H9 (cell line): ENCODE measurements at regions not wholly inside any gene's neighbourhood (a gene's known extent, or its start where the extent isn't known, plus 50 kb on each side); places are given as distances from the start of the nearest gene placed in this dataset.

Experiments used
- DNase-seq: peaks from one replicate; pipeline ENCODE4 v3.0.0-alpha.2; 2017
- H2AFZ ChIP-seq: one replicate; pipeline ENCODE4 v1.6.1; 2013; ENCODE audit warnings: mild to moderate bottlenecking, low read length, control low read depth, moderate library complexity
- H2AK5ac ChIP-seq: 2 replicates; pipeline ENCODE4 v1.6.1; 2013; ENCODE audit warnings: low read length, control low read depth, mixed read lengths; ENCODE audit not compliant: insufficient read length
- H2BK120ac ChIP-seq: one replicate; pipeline ENCODE4 v1.6.1; 2013; ENCODE audit warnings: low read depth, mild to moderate bottlenecking, low read length, control low read depth, inconsistent platforms; ENCODE audit not compliant: poor library complexity, severe bottlenecking
- H2BK12ac ChIP-seq: 2 replicates; pipeline ENCODE4 v1.6.1; 2013; ENCODE audit warnings: low read length, control low read depth, mixed read lengths, low read depth; ENCODE audit not compliant: insufficient read length
- H2BK15ac ChIP-seq: 2 replicates; pipeline ENCODE4 v1.6.1; 2013; ENCODE audit warnings: low read depth, low read length, control low read depth
- H2BK20ac ChIP-seq: one replicate; pipeline ENCODE4 v1.6.1; 2013; ENCODE audit warnings: low read depth, mild to moderate bottlenecking, low read length, control low read depth, inconsistent platforms; ENCODE audit not compliant: poor library complexity, severe bottlenecking
- H2BK5ac ChIP-seq: 2 replicates; pipeline ENCODE4 v1.6.1; 2013; ENCODE audit warnings: low read length, control low read depth, mixed read lengths; ENCODE audit not compliant: insufficient read length
- H3K14ac ChIP-seq: 2 replicates; pipeline ENCODE4 v1.6.1; 2013; ENCODE audit warnings: low read length, control low read depth; ENCODE audit not compliant: insufficient read depth
- H3K18ac ChIP-seq: 2 replicates; pipeline ENCODE4 v1.6.1; 2013; ENCODE audit warnings: low read depth, mild to moderate bottlenecking, mixed read lengths, low read length, control low read depth; ENCODE audit not compliant: insufficient read length
- H3K23ac ChIP-seq: 2 replicates; pipeline ENCODE4 v1.6.1; 2013; ENCODE audit warnings: low read length, control low read depth, mixed read lengths, low read depth; ENCODE audit not compliant: insufficient read length
- H3K23me2 ChIP-seq: 2 replicates; pipeline ENCODE4 v1.6.1; 2013; ENCODE audit warnings: low read depth, mild to moderate bottlenecking, mixed read lengths, low read length, control low read depth; ENCODE audit not compliant: insufficient read length, poor library complexity, severe bottlenecking
- H3K27ac ChIP-seq: 2 replicates; pipeline ENCODE4 v1.5.1; 2013; ENCODE audit warnings: low read length, control low read depth, mixed read lengths, low read depth; ENCODE audit not compliant: insufficient read length
- H3K27me3 ChIP-seq: 2 replicates; pipeline ENCODE4 v1.6.1; 2013; ENCODE audit warnings: low read length, control low read depth, inconsistent platforms; ENCODE audit not compliant: insufficient read depth
- H3K4ac ChIP-seq: 2 replicates; pipeline ENCODE4 v1.6.1; 2013; ENCODE audit warnings: low read depth, mild to moderate bottlenecking, control low read depth, inconsistent platforms, low read length, moderate library complexity
- H3K4me1 ChIP-seq: 2 replicates; pipeline ENCODE4 v1.6.1; 2013; ENCODE audit warnings: low read length, control low read depth, inconsistent platforms; ENCODE audit not compliant: insufficient read depth
- H3K4me2 ChIP-seq: 2 replicates; pipeline ENCODE4 v1.6.1; 2013; ENCODE audit warnings: low read length, control low read depth, mixed read lengths; ENCODE audit not compliant: insufficient read length, insufficient read depth
- H3K56ac ChIP-seq: 2 replicates; pipeline ENCODE4 v1.6.1; 2013; ENCODE audit warnings: low read depth, mild to moderate bottlenecking, mixed read lengths, low read length, control low read depth; ENCODE audit not compliant: insufficient read length
- H3K79me1 ChIP-seq: 2 replicates; pipeline ENCODE4 v1.6.1; 2013; ENCODE audit warnings: low read depth, mild to moderate bottlenecking, moderate library complexity, low read length, control low read depth, inconsistent platforms; ENCODE audit not compliant: insufficient read depth, poor library complexity, severe bottlenecking
- H3K79me2 ChIP-seq: 2 replicates; pipeline ENCODE4 v1.6.1; 2013; ENCODE audit warnings: low read length, control low read depth, inconsistent platforms; ENCODE audit not compliant: insufficient read depth
- H3K9ac ChIP-seq: 2 replicates; pipeline ENCODE4 v1.6.1; 2013; ENCODE audit warnings: low read length, control low read depth, mixed read lengths; ENCODE audit not compliant: insufficient read length; ENCODE audit errors: extremely low read depth
- H3K9me3 ChIP-seq: one replicate; pipeline ENCODE4 v1.6.1; 2013; ENCODE audit warnings: low read depth, low read length, inconsistent platforms; ENCODE audit not compliant: control insufficient read depth
- H3T11ph ChIP-seq: one replicate; pipeline ENCODE4 v1.6.1; 2013; ENCODE audit warnings: mild to moderate bottlenecking, low read length, control low read depth, inconsistent platforms
- H4K20me1 ChIP-seq: one replicate; pipeline ENCODE4 v1.6.1; 2013; ENCODE audit not compliant: control insufficient read depth, insufficient read length, insufficient read depth
- H4K5ac ChIP-seq: 2 replicates; pipeline ENCODE4 v1.6.1; 2013; ENCODE audit warnings: low read depth, mild to moderate bottlenecking, mixed read lengths, low read length, control low read depth; ENCODE audit not compliant: insufficient read length
- H4K8ac ChIP-seq: replicated peaks from 2 replicates; pipeline ENCODE4 v1.6.1; 2013; ENCODE audit warnings: low read length, control low read depth, mixed read lengths, low read depth; ENCODE audit not compliant: insufficient read length
- H4K91ac ChIP-seq: 2 replicates; pipeline ENCODE4 v1.6.1; 2013; ENCODE audit warnings: low read depth, mild to moderate bottlenecking, moderate library complexity, mixed read lengths, low read length, control low read depth; ENCODE audit not compliant: insufficient read length
- H3K27ac Mint-ChIP-seq, 3 experiments: 2 replicates in 2 of 3; 3 replicates in 1 of 3; pipeline ENCODE4 v1.8.0; 2020 to 2021; ENCODE audit warnings: mixed read lengths in 3 of 3, mild to moderate bottlenecking in 1 of 3, moderate library complexity in 1 of 3
- H3K27me3 Mint-ChIP-seq: 2 replicates; pipeline ENCODE4 v1.8.0; 2021; ENCODE audit warnings: low read depth, mild to moderate bottlenecking, moderate library complexity, mixed read lengths
- H3K36me3 Mint-ChIP-seq, 3 experiments: 2 replicates in 2 of 3; 3 replicates in 1 of 3; pipeline ENCODE4 v1.8.0; 2020 to 2021; ENCODE audit warnings: low read depth in 3 of 3, mixed read lengths in 3 of 3; ENCODE audit not compliant: insufficient read depth in 1 of 3
- H3K4me1 Mint-ChIP-seq, 2 experiments: 2 replicates each; pipeline ENCODE4 v1.8.0; 2020; ENCODE audit warnings: mixed read lengths in 2 of 2
- H3K4me3 Mint-ChIP-seq, 2 experiments: 2 replicates in 1 of 2; 3 replicates in 1 of 2; pipeline ENCODE4 v1.8.0; 2020 to 2021; ENCODE audit warnings: mild to moderate bottlenecking in 2 of 2, mixed read lengths in 2 of 2, moderate library complexity in 1 of 2
- H3K9me3 Mint-ChIP-seq, 2 experiments: 2 replicates in 1 of 2; 3 replicates in 1 of 2; pipeline ENCODE4 v1.8.0; 2020; ENCODE audit warnings: mild to moderate bottlenecking in 2 of 2, mixed read lengths in 2 of 2, moderate library complexity in 1 of 2
- CTCF ChIP-seq: fragments of 200-600 bp; sonication (generic); conservative IDR thresholded peaks from 3 replicates; pipeline ENCODE4 v1.8.0; 2021; ENCODE audit warnings: antibody characterized with exemption, mild to moderate bottlenecking
- WGBS: extraction: QIAGEN DNeasy Blood & Tissue Kit; methylation state at CpG from one replicate; pipeline ENCODE4 v1.1.7; 2013; ENCODE audit warnings: missing lambda C conversion rate, low lambda C conversion rate, mixed read lengths; ENCODE audit not compliant: insufficient read length; ENCODE audit errors: extremely low coverage; 5-methylcytosine and 5-hydroxymethylcytosine counted together

DNA sequence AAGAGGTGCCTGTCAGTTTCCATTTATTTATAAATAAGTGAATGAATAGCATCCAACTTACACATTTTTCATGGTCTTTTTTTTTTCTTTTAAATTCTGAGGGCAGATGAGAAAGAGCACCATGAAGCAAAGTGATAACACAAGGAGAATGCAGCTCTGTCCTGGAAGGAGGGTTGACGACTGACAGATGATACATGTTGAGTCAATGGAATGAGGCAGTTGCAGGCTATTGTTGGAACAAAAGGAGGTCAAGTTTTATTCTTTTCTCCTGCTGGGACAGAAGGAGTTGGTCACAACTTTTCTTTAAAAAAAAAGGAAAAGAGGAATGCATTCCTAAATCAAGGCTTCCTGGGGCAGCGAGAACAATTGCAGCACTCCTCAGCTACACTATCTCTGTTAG lies 119.9 kb upstream of the PLEKHG7 start:
- Histone ChIP-seq H2BK5ac (no peak overlapping the region), H3K79me1 (no peaks in the 10 kb centered on the region), H3K14ac (no peak overlapping the region), H2BK12ac (no peak overlapping the region), H3K9ac (no peak overlapping the region), H2BK120ac (no peak overlapping the region), H3K79me2 (no peaks in the 10 kb centered on the region), H4K8ac (no peak overlapping the region), H3K9me3 (no peaks in the 10 kb centered on the region), H3K23me2 (no peaks in the 10 kb centered on the region), H3K56ac (no peak overlapping the region), H4K5ac (no peak overlapping the region), H2AK5ac (no peak overlapping the region), H3K23ac (no peak overlapping the region), H3K27ac (no peak overlapping the region), H3K4me1 (no peaks in the 10 kb centered on the region), H2BK20ac (no peak overlapping the region), H2AFZ (no peak overlapping the region), H3K4ac (no peak overlapping the region), H4K20me1 (no peaks in the 10 kb centered on the region), H3K4me2 (no peak overlapping the region), H3K27me3 (no peaks in the 10 kb centered on the region), H2BK15ac (no peak overlapping the region), H3T11ph (no peak overlapping the region), H3K18ac (no peak overlapping the region), H4K91ac (no peak overlapping the region)
- Mint-ChIP-seq H3K27ac (no peak overlapping the region), H3K9me3 (peaks cover 0 to 6% of the 10 kb centered on the region in 2 experiments; a peak in 3 of 5 replicates), H3K4me1 (peaks cover 11% of the 10 kb centered on the region in 2 experiments), H3K4me3 (no peak overlapping the region), H3K27me3 (no peaks in the 10 kb centered on the region), H3K36me3 (peaks cover 0 to 10% (median 1%) of the 10 kb centered on the region in 3 experiments; a peak in 1 of 7 replicates)
- DNase-seq = no peak
- no CpG with 5 or more reads among the region's 2 CpGs for WGBS
- no peak for TF ChIP-seq CTCF
